Activated CD8-positive, alpha-beta memory T cell treated with anti-CD3 and anti-CD28 coated beads, Interleukin-2, amount 10 ng/mL, durations not matched to agents 7 days and 5 days (primary cell): ENCODE measurements at regions not wholly inside any gene's neighbourhood (a gene's known extent, or its start where the extent isn't known, plus 50 kb on each side); places are given as distances from the start of the nearest gene placed in this dataset.
"Not testable (repeated sequence)": the region's sequence is repeated elsewhere in the genome, so short reads cannot be mapped to it uniquely, and the experiment has no call there.

Experiments
- ATAC-seq: fragments of 150-1000 bp; cut with Tn5 transposase; one replicate; pipeline ENCODE4 v1.10.0; 2021; ENCODE audit warnings: moderate library complexity
- CTCF ChIA-PET: fragments of 350-600 bp; sonication (Branson Sonifier 250); formaldehyde crosslinking; loops from one replicate; lab custom pipeline; 2021; ENCODE audit warnings: antibody characterized with exemption; lab: Charles Lee
- DNase-seq: peaks from one replicate; pipeline ENCODE4 v3.0.0-alpha.2; 2020
- H3K27ac Mint-ChIP-seq: one replicate; pipeline ENCODE4 v1.8.0; 2021; ENCODE audit warnings: mild to moderate bottlenecking, mixed read lengths
- H3K27me3 Mint-ChIP-seq: one replicate; pipeline ENCODE4 v1.8.0; 2021; ENCODE audit warnings: mixed read lengths
- H3K36me3 Mint-ChIP-seq: one replicate; pipeline ENCODE4 v1.8.0; 2021; ENCODE audit warnings: mild to moderate bottlenecking, mixed read lengths
- H3K4me1 Mint-ChIP-seq: one replicate; pipeline ENCODE4 v1.8.0; 2021; ENCODE audit warnings: mixed read lengths
- H3K4me3 Mint-ChIP-seq: one replicate; pipeline ENCODE4 v1.8.0; 2021; ENCODE audit warnings: mild to moderate bottlenecking, moderate library complexity, mixed read lengths
- H3K9me3 Mint-ChIP-seq: one replicate; pipeline ENCODE4 v1.8.0; 2022; ENCODE audit warnings: low read depth, mixed read lengths

DNA sequence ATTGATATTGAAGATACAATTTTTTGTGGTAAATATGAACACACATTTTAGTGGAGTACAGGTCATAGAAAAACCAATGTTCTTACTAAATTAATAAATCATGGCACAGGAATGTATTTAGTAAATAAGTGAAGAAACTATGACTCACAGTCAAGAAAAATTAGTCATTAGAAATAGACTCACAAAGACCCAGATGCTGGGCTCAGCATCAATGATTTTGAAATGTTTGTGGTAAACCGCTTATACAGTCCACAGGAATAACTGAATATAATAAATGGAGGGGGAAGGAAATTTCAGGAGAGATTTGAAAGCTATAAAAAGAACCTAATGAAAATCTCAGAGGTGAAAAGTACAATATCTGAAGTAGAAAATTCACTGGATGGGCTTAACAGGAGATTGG is 138.3 kb upstream of the ADCY1 start:
- Mint-ChIP-seq H3K27me3 (peaks cover 30% of the 10 kb centered on the region), H3K27ac (no peak overlapping the region), H3K4me1 (no peaks in the 10 kb centered on the region), H3K9me3 (no peaks in the 10 kb centered on the region), H3K4me3 (no peak overlapping the region), H3K36me3 (no peaks in the 10 kb centered on the region)
- ATAC-seq (no peak), DNase-seq (no peak)
- CTCF ChIA-PET = no interaction called here

DNA sequence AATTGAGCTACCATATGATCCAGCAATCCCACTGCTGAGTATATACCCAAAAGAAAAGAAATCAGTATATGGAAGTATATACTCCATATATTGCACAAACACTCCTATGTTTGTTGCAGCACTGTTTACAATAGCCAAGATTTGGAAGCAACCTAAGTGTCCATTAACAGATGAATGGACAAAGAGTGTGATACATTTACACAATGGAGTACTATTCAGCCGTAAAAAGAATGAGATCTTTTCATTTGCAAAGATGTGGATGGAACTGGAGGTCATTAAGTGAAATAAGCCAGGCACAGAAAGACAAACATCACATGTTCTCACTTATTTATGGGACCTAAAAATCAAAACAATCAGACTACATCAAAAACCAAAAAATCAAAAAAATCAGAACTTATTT is 133.4 kb upstream of the ADCY1 start:
- H3K4me1 Mint-ChIP-seq, DNase-seq, H3K36me3 Mint-ChIP-seq, H3K27ac Mint-ChIP-seq, ATAC-seq, H3K9me3 Mint-ChIP-seq, H3K4me3 Mint-ChIP-seq, CTCF ChIA-PET: not testable (repeated sequence)
- H3K27me3 Mint-ChIP-seq = peaks cover 25% of the 10 kb centered on the region

DNA sequence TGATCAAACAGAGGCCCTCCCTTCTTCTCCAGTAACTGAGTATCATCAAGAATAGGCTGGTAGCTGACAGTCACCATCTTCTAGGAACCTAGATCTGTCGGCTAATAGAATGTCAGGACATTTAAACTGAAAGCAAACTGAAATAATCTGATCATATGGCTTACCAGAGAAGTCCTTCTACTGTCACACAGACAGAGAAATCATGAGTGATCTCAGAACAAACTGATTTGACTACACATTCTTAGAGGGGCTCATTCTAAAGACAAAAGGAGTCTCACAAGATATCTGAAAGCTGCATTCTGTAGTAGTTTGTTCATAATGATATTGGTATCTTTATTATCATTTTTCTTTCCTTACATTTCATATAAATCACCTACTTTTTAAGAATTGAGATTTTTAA is 130.9 kb upstream of the ADCY1 start:
- Mint-ChIP-seq H3K27me3 (peaks cover 19% of the 10 kb centered on the region), H3K4me3 (no peak overlapping the region), H3K36me3 (no peaks in the 10 kb centered on the region), H3K4me1 (no peaks in the 10 kb centered on the region), H3K27ac (no peak overlapping the region), H3K9me3 (no peaks in the 10 kb centered on the region)
- CTCF ChIA-PET = no interaction called here
- no peak for DNase-seq
- ATAC-seq = no peak

DNA sequence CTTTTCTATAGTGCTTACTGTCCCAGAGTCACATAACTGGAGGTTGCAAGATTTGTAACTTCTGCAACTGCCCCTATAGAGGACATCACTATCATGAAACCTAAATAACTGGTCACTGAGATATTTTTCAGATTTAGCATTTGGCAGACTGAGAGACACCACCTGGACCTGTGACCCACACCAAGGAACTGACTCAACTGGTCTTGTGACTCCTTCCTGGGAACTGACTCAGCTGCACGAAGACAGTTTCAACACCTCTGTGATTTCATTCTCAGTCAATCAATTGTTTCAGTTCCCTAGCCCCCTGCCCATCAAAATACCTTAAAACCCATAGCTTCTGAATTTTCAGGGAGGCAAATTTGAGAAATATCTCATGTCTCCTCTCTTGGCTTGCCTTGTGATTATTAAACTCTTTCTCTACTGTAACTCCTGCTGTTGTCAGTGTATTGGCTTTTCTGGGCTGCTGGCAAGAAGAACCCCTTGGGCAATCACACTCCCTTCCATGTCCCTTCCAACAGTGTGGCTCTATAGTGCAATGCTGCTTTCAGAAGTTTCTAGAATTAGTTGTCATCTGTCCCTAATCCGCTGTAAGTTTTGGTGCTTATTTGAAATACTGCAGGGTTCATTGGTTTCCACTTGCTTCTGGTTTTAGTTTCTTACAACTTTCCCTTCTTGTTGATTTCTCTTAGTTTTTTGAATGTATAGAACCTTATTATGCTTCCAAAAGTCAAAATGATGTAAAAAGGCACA is 127.8 kb upstream of the ADCY1 start:
- CTCF ChIA-PET = no interaction called here
- Mint-ChIP-seq H3K27me3 (peaks cover 5% of the 10 kb centered on the region), H3K36me3 (no peaks in the 10 kb centered on the region), H3K4me3 (no peak overlapping the region), H3K9me3 (no peaks in the 10 kb centered on the region), H3K27ac (no peak overlapping the region), H3K4me1 (no peaks in the 10 kb centered on the region)
- ATAC-seq (no peak), DNase-seq (no peak)

DNA sequence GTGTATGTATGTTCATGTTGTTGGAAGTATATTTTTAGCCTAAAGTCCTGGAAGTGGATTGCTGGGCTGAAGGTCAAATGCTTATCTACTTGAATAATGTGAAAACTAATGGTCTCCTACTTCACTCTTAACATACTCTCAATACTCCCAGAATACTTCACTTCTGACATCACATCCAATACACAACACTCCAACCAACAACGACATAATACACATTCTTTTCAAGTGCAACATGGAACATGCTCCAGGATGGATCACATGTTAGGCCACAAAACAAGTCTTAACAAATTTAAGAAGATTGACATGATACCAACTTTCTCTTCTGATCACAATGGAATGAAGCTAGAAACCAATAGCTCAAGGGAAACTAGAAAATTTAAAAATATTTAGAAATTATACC is 126.9 kb upstream of the ADCY1 start:
- CTCF ChIA-PET = no interaction called here
- Mint-ChIP-seq H3K9me3 (no peaks in the 10 kb centered on the region), H3K27me3 (peaks cover 6% of the 10 kb centered on the region), H3K36me3 (no peaks in the 10 kb centered on the region), H3K4me1 (no peaks in the 10 kb centered on the region), H3K4me3 (no peak overlapping the region), H3K27ac (no peak overlapping the region)
- ATAC-seq (no peak), DNase-seq (no peak)

DNA sequence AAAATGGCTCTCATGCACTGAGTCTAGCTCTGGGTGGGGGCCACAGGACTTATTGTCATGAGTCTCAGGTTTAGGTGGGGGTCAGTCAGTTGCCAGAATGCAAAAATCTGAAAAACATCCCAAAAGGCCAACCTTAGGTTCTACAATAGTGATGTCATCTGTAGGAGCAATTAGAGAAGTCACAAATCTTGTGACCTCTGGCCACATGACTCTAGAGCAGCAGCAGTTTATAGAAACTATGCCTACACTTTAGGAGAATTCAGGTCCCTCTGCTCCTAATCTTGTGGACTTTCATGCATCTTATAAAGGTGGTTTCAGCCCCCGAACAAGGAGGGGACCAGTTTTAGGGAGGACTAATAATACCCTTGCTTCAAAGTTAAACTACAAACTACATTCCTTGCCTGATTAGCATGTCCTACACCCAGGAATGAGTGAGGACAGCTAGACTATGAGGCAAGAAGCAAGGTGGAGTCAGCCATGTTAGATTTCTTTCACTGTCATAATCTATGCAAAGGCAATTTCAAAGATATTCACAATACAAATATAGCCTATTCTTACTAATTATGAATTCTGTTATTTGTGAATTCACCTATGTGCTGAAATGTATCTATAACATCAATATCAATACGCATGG is 123.5 kb upstream of the ADCY1 start:
- Mint-ChIP-seq H3K4me3 (no peak overlapping the region), H3K36me3 (no peaks in the 10 kb centered on the region), H3K27ac (no peak overlapping the region), H3K27me3 (peaks cover 6% of the 10 kb centered on the region), H3K9me3 (no peaks in the 10 kb centered on the region), H3K4me1 (no peaks in the 10 kb centered on the region)
- DNase-seq (no peak), ATAC-seq (no peak)
- CTCF ChIA-PET = no interaction called here

DNA sequence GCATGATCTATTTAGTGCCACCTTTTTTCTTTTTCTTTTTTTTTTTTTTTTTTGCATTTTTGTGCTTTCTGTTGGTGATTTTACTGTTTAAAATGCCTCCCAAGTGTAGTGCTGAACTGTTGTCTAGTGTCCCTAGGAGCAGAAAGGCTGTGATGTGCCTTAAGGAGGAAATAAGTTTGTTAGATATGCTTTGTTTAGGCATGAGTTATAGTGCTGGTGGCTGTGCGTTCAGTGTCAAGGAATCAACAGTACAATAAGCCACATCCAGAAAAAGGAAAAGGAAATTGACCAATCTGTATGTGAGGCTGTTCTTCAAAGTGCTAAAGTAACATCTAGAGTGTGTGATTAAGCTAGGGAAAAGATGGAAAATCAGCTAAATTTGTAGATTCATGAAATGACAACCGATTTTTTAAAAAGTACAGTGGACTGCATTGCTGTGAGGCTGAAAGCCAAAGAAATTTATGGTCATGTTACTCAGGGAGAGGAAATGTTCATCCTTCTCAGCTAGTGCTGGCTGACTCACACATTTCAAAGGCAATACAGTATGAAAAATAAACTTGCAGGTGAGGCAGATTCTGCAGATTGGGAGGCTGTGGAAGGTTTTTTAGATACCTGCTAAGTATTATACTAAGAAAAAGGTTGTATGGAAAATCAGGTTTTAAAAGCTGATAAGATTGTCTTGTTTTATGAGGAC is 122.7 kb upstream of the ADCY1 start:
- Mint-ChIP-seq H3K27me3 (peaks cover 6% of the 10 kb centered on the region), H3K4me3 (no peak overlapping the region), H3K27ac (no peak overlapping the region), H3K9me3 (no peaks in the 10 kb centered on the region), H3K36me3 (no peaks in the 10 kb centered on the region), H3K4me1 (no peaks in the 10 kb centered on the region)
- DNase-seq (no peak), ATAC-seq (no peak)
- CTCF ChIA-PET = no interaction called here

DNA sequence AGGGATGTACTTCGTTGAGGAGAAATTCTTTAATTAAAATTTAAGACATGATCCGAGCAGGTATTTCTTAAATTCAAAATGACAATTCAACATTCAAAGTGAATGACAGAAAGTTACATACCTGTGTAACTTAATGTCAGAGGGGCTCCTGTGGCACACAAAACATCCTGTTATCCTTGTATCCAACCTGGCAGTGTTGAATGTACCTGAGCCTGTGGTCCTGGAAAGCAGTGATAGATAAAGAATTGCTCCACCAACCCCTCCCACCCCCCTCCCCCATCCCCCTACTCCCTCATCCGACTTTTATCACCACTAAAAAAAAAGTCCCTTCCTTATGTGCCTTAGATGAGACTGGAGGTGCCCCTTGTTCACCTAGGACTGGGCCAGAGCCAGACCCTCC is 119.4 kb upstream of the ADCY1 start:
- Mint-ChIP-seq H3K9me3 (no peaks in the 10 kb centered on the region), H3K36me3 (no peaks in the 10 kb centered on the region), H3K27me3 (peaks cover 8% of the 10 kb centered on the region), H3K4me1 (no peaks in the 10 kb centered on the region), H3K27ac (no peak overlapping the region), H3K4me3 (no peak overlapping the region)
- CTCF ChIA-PET = no interaction called here
- DNase-seq = no peak
- ATAC-seq = no peak

DNA sequence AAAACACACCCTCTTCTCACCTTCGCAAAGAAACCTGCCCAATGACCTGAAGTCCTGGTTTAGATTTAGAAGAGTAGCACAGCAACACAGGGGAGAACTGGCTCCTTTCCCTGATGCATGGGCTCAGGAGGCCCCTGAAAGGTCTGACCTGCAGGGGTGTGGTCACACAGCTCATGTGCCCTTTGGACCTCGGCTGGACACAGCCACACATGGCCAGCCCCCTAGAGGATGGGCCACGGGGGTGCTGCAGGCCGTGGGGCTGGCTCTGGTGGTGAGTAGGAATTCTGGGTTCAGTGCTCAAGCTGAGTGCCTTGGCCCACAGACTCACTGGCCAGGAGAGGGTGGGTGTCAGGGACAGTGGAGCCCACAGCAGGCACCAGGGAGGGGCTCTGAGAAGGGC is 118.5 kb upstream of the ADCY1 start:
- H3K9me3 Mint-ChIP-seq = no peaks in the 10 kb centered on the region
- DNase-seq (no peak), ATAC-seq (no peak)
- H3K36me3 Mint-ChIP-seq = no peaks in the 10 kb centered on the region
- no peaks in the 10 kb centered on the region for H3K4me1 Mint-ChIP-seq
- CTCF ChIA-PET = no interaction called here
- no peak overlapping the region for H3K4me3 Mint-ChIP-seq
- H3K27me3 Mint-ChIP-seq = peaks cover 11% of the 10 kb centered on the region
- H3K27ac Mint-ChIP-seq = no peak overlapping the region

DNA sequence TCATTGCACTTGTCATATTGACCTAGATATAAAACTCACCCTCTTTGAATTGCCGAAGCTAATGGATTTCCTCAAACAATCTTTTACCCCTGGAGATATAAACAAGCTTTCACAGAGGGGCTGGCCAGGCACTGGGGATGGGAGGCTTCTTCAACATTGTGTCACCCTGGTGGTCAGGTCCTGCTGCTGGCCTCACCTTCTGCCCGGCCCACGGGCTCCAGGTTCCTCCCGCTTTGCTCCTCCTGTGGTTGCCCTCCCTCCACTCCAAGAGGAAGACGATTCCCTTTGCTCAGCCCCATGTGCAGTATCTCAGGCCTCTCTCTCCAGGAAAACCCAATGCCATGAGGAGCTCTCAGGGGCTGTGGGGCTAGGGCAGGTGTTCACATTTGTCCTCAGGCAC is 118.1 kb upstream of the ADCY1 start:
- CTCF ChIA-PET = no interaction called here
- no peaks in the 10 kb centered on the region for H3K4me1 Mint-ChIP-seq
- DNase-seq = no peak
- no peak overlapping the region for H3K27ac Mint-ChIP-seq
- no peaks in the 10 kb centered on the region for H3K9me3 Mint-ChIP-seq
- H3K4me3 Mint-ChIP-seq = no peak overlapping the region
- H3K36me3 Mint-ChIP-seq = no peaks in the 10 kb centered on the region
- H3K27me3 Mint-ChIP-seq = peaks cover 11% of the 10 kb centered on the region
- no peak for ATAC-seq

DNA sequence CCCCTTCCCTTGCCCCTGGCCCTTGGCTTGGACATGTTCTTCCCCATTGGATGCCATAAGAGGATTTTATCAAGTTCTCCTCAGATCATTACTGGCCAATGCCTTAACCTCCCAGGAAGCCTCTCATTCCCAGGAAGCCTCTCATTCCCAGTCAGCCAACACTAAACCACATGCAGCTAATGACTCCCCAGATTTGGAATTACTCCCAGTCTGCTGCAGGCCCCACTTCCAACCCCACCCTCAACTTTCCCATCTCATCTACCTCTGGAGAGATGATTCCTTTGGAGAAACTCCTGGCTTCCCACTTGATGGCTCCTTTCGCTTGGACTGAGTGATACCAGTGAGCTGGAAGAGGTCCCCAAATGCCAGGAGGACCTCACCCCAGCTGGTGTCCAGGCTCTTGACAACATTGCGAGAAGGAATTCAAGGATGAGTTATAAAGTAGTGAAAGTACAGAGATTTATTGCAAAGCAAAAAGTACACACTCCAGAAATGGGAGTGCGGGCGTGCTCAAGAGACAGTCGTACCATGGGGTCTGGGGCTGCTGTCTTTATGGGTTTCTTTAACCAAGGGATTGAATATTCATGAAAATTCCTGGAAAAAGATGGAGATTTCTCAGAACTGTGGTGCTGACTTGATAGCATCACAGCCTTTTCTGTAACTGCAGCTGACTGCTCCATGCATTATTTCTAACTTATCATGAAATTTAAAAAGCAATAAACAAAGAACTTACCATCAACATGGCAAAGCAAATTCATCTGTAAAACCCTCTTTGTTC is 117.2 kb upstream of the ADCY1 start:
- CTCF ChIA-PET = no interaction called here
- no peaks in the 10 kb centered on the region for H3K9me3 Mint-ChIP-seq

DNA sequence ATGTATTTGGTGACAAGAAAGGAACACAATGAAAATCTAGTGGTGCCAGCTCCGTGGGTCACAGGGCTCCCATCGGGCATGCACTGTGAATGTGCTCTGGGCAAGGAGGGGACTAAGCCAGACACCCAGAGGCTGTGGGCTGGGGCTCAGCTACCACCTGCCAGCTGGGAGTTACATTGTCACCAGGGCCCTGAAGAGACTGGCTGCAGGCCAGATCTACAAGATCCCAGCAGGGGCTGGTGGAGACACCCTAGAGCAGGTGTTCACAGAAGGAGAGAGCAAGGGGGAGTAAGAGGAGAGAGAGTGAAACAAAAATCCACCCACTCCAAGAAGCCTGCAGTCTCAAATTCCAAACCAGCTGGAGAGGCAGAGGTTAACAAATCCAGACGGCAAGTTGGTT is 116.6 kb upstream of the ADCY1 start:
- ATAC-seq = no peak
- no peaks in the 10 kb centered on the region for H3K36me3 Mint-ChIP-seq
- no peak overlapping the region for H3K4me3 Mint-ChIP-seq
- CTCF ChIA-PET = no interaction called here
- H3K27me3 Mint-ChIP-seq = peaks cover 8% of the 10 kb centered on the region
- H3K27ac Mint-ChIP-seq = no peak overlapping the region
- H3K4me1 Mint-ChIP-seq = no peaks in the 10 kb centered on the region
- no peak for DNase-seq
- H3K9me3 Mint-ChIP-seq = no peaks in the 10 kb centered on the region

More for the DNA sequence above, 117.2 kb upstream of the ADCY1 start:
- no peak for ATAC-seq
- no peak for DNase-seq
- Mint-ChIP-seq H3K27me3 (peaks cover 8% of the 10 kb centered on the region), H3K27ac (no peak overlapping the region), H3K4me1 (no peaks in the 10 kb centered on the region), H3K4me3 (no peak overlapping the region), H3K36me3 (no peaks in the 10 kb centered on the region)

DNA sequence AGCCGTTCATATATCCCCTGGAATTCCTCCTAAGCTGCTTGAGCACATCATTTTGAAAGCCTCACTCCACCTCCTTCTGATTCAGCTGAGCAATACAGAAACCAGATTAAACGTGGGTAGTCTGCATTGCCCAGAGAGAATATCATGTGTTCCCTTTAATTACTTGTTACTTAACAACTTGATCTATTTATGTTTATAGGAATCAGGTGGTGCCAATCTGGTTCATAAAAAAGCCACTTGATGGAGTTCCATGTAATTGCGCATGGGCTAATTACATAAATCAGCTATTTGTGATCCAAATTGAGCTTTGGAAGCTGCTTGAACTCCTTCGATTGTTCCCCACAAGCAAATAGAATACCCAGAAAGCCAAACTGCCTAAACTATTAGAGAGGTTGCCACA is 114.7 kb upstream of the ADCY1 start:
- no peaks in the 10 kb centered on the region for H3K4me1 Mint-ChIP-seq
- no peak overlapping the region for H3K27ac Mint-ChIP-seq
- H3K4me3 Mint-ChIP-seq = no peak overlapping the region
- CTCF ChIA-PET = no interaction called here
- no peak for DNase-seq
- H3K36me3 Mint-ChIP-seq = no peaks in the 10 kb centered on the region
- no peak for ATAC-seq
- no peaks in the 10 kb centered on the region for H3K9me3 Mint-ChIP-seq
- peaks cover 8% of the 10 kb centered on the region for H3K27me3 Mint-ChIP-seq
